ENCODE measurements at regions not wholly inside any gene's neighbourhood (a gene's known extent, or its start where the extent isn't known, plus 50 kb on each side); places are given as distances from the start of the nearest gene placed in this dataset.

DNA sequence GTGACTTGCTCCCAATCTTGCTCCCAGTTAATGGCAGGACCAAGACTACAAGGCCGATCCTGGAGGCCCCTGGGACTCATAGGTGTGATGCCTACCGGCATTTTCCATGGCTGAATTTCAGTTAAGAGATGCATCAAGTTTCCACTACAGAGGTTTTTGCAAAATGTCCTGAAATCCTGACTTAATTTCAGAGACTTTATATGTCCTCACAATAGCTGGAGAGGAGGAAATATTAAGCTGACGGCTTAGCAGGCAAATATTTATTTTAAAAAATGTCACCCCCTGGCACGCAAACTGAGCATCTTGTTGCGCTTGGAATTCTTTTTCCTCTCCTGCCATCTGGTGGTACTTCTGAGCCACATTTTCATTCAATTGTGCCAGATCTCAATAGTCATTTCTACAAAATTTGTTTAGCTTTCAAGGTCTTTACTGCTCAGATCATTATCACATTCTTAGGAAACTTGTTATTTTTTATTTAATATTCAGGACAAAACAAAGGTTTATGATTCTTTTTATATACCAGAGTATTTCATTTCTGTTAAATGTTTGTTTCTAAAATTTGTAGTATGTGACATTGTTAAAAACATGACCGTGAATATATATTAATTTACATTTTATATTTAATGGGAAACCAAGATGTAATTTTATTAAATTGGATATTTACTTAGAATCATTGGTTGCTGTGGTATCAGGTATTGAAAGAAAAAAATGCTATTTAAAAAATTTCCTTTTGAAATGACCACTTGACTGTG lies 189.2 kb upstream of the THRB start:
- no peak for TF ChIP-seq POLR2A (IDR thresholded peaks at IDR 0.05; ENCODE audit: low read depth, low read length)
- TF ChIP-seq, protein P1, sequence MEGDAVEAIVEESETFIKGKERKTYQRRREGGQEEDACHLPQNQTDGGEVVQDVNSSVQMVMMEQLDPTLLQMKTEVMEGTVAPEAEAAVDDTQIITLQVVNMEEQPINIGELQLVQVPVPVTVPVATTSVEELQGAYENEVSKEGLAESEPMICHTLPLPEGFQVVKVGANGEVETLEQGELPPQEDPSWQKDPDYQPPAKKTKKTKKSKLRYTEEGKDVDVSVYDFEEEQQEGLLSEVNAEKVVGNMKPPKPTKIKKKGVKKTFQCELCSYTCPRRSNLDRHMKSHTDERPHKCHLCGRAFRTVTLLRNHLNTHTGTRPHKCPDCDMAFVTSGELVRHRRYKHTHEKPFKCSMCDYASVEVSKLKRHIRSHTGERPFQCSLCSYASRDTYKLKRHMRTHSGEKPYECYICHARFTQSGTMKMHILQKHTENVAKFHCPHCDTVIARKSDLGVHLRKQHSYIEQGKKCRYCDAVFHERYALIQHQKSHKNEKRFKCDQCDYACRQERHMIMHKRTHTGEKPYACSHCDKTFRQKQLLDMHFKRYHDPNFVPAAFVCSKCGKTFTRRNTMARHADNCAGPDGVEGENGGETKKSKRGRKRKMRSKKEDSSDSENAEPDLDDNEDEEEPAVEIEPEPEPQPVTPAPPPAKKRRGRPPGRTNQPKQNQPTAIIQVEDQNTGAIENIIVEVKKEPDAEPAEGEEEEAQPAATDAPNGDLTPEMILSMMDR (conservative IDR thresholded peaks at IDR 0.05; ENCODE audit: low read depth, low read length): peak; percentile 60
- no peak for TF ChIP-seq CHD1 (IDR thresholded peaks at IDR 0.05; ENCODE audit: low read depth, low read length)
- no peak for TF ChIP-seq CEBPB (IDR thresholded peaks at IDR 0.05; ENCODE audit: low read depth, low read length)
- peak; percentile 52 for TF ChIP-seq SMC3 (IDR thresholded peaks at IDR 0.05; ENCODE audit: low read depth, low read length)
- TF ChIP-seq, protein P2, sequence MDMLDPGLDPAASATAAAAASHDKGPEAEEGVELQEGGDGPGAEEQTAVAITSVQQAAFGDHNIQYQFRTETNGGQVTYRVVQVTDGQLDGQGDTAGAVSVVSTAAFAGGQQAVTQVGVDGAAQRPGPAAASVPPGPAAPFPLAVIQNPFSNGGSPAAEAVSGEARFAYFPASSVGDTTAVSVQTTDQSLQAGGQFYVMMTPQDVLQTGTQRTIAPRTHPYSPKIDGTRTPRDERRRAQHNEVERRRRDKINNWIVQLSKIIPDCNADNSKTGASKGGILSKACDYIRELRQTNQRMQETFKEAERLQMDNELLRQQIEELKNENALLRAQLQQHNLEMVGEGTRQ (IDR thresholded peaks at IDR 0.05; ENCODE audit: low read depth, low read length): no peak
- TF ChIP-seq, protein P3, sequence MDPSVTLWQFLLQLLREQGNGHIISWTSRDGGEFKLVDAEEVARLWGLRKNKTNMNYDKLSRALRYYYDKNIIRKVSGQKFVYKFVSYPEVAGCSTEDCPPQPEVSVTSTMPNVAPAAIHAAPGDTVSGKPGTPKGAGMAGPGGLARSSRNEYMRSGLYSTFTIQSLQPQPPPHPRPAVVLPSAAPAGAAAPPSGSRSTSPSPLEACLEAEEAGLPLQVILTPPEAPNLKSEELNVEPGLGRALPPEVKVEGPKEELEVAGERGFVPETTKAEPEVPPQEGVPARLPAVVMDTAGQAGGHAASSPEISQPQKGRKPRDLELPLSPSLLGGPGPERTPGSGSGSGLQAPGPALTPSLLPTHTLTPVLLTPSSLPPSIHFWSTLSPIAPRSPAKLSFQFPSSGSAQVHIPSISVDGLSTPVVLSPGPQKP (IDR thresholded peaks at IDR 0.05; ENCODE audit: borderline replicate concordance, low read depth, low read length): no peak
- TF ChIP-seq NFE2L2 (IDR thresholded peaks at IDR 0.05; ENCODE audit: low read depth, low read length): no peak
- TF ChIP-seq RAD21 (IDR thresholded peaks at IDR 0.05; ENCODE audit: low read length): peak; percentile 69
